ENCODE measurements at regions not wholly inside any gene's neighbourhood (a gene's known extent, or its start where the extent isn't known, plus 50 kb on each side); places are given as distances from the start of the nearest gene placed in this dataset.

- no peak for TF ChIP-seq POLR2AphosphoS5 (IDR thresholded peaks at IDR 0.05; ENCODE audit: low read depth, low read length)
- TF ChIP-seq SIN3A (IDR thresholded peaks at IDR 0.05; ENCODE audit: borderline replicate concordance, insufficient read depth, low read depth, low read length): no peak
- TF ChIP-seq CTCF (IDR thresholded peaks at IDR 0.05): no peak
- TF ChIP-seq REST (IDR thresholded peaks at IDR 0.05; ENCODE audit: insufficient read depth in 1 of 2, low read depth in 2 of 2, low read length in 1 of 2): no peak
These were observed 1511.1 kb downstream of the BRD1 start for GRCh38 chr22:48316257-48317250.

Measured in Panc1 (cell line).